ENCODE measurements at regions not wholly inside any gene's neighbourhood (a gene's known extent, or its start where the extent isn't known, plus 50 kb on each side); places are given as distances from the start of the nearest gene placed in this dataset.

- no peak for TF ChIP-seq CTCF (IDR thresholded peaks at IDR 0.05; ENCODE audit: extremely low read depth, insufficient read depth, missing control alignments)
- in situ Hi-C loops (cut with MboI; ENCODE audit: low pct_unique_long_range_greater_than_20kb, low sequenced_read_pairs, unreplicated experiment): no loop called here
- no peak for DNase-seq (ENCODE audit: low spot score)
Measured at GRCh38 chr12:114968727-114969126, 284.8 kb upstream of the TBX3 start.

GRCh38 chr12:114967151-114967550, 283.2 kb upstream of the TBX3 start:
- TF ChIP-seq CTCF (IDR thresholded peaks at IDR 0.05; ENCODE audit: extremely low read depth, insufficient read depth, missing control alignments): no peak
- no peak for DNase-seq (ENCODE audit: low spot score)
- in situ Hi-C loops (cut with MboI; ENCODE audit: low pct_unique_long_range_greater_than_20kb, low sequenced_read_pairs, unreplicated experiment): no loop called here

- in situ Hi-C loops (cut with MboI; ENCODE audit: low pct_unique_long_range_greater_than_20kb, low sequenced_read_pairs, unreplicated experiment): no loop called here
- TF ChIP-seq CTCF (IDR thresholded peaks at IDR 0.05; ENCODE audit: extremely low read depth, insufficient read depth, missing control alignments): no peak
Measured at GRCh38 chr12:114964841-114965240, 280.9 kb upstream of the TBX3 start.

GRCh38 chr12:114963846-114964245, 279.9 kb upstream of the TBX3 start:
- no peak for DNase-seq (ENCODE audit: low spot score)
- TF ChIP-seq CTCF (IDR thresholded peaks at IDR 0.05; ENCODE audit: extremely low read depth, insufficient read depth, missing control alignments): no peak
- in situ Hi-C loops (cut with MboI; ENCODE audit: low pct_unique_long_range_greater_than_20kb, low sequenced_read_pairs, unreplicated experiment): no loop called here

More at GRCh38 chr12:114964841-114965240, 280.9 kb upstream of the TBX3 start:
- DNase-seq (ENCODE audit: low spot score): no peak

GRCh38 chr12:114961491-114961890, 277.5 kb upstream of the TBX3 start:
- in situ Hi-C loops (cut with MboI; ENCODE audit: low pct_unique_long_range_greater_than_20kb, low sequenced_read_pairs, unreplicated experiment): no loop called here
- DNase-seq (ENCODE audit: low spot score): no peak
- no peak for TF ChIP-seq CTCF (IDR thresholded peaks at IDR 0.05; ENCODE audit: extremely low read depth, insufficient read depth, missing control alignments)

GRCh38 chr12:114958538-114958937, 274.6 kb upstream of the TBX3 start:
- in situ Hi-C loops (cut with MboI; ENCODE audit: low pct_unique_long_range_greater_than_20kb, low sequenced_read_pairs, unreplicated experiment): no loop called here
- no peak for TF ChIP-seq CTCF (IDR thresholded peaks at IDR 0.05; ENCODE audit: extremely low read depth, insufficient read depth, missing control alignments)
- no peak for DNase-seq (ENCODE audit: low spot score)

GRCh38 chr12:114957225-114957624, 273.2 kb upstream of the TBX3 start:
- in situ Hi-C loops (cut with MboI; ENCODE audit: low pct_unique_long_range_greater_than_20kb, low sequenced_read_pairs, unreplicated experiment): no loop called here
- DNase-seq (ENCODE audit: low spot score): no peak
- no peak for TF ChIP-seq CTCF (IDR thresholded peaks at IDR 0.05; ENCODE audit: extremely low read depth, insufficient read depth, missing control alignments)

All from GM13977 (cell line).